Activated CD8-positive, alpha-beta T cell treated with anti-CD3 and anti-CD28 coated beads for 36 hours (primary cell): ENCODE measurements at regions not wholly inside any gene's neighbourhood (a gene's known extent, or its start where the extent isn't known, plus 50 kb on each side); places are given as distances from the start of the nearest gene placed in this dataset.

ENCODE experiments used
- ATAC-seq: fragments of 200-7000 bp; cut with Tn5 transposase; one replicate; pipeline ENCODE4 v1.10.0; 2021; ENCODE audit warnings: mild to moderate bottlenecking, moderate library complexity
- CTCF ChIA-PET: fragments of 350-600 bp; sonication (Branson Sonifier 250); formaldehyde crosslinking; loops from one replicate; lab custom pipeline; 2021; ENCODE audit warnings: antibody characterized with exemption; lab: Charles Lee
- POLR2A ChIA-PET: fragments of 350-600 bp; sonication (Branson Sonifier 250); formaldehyde crosslinking; loops from one replicate; lab custom pipeline; 2021; ENCODE audit warnings: antibody characterized with exemption; lab: Charles Lee
- DNase-seq: peaks from one replicate; pipeline ENCODE4 v3.0.0-alpha.2; 2020
- H3K27ac Mint-ChIP-seq: one replicate; pipeline ENCODE4 v1.8.0; 2021; ENCODE audit warnings: mild to moderate bottlenecking, mixed read lengths
- H3K27me3 Mint-ChIP-seq: one replicate; pipeline ENCODE4 v1.8.0; 2021; ENCODE audit warnings: mixed read lengths
- H3K36me3 Mint-ChIP-seq: one replicate; pipeline ENCODE4 v1.8.0; 2021; ENCODE audit warnings: low read depth, mixed read lengths
- H3K4me1 Mint-ChIP-seq: one replicate; pipeline ENCODE4 v1.8.0; 2021; ENCODE audit warnings: low read depth, mixed read lengths
- H3K4me3 Mint-ChIP-seq: one replicate; pipeline ENCODE4 v1.8.0; 2021; ENCODE audit warnings: mild to moderate bottlenecking, moderate library complexity, mixed read lengths
- H3K9me3 Mint-ChIP-seq: one replicate; pipeline ENCODE4 v1.8.0; 2021; ENCODE audit warnings: mixed read lengths
- intact Hi-C: fragments of 100-400 bp; cut with micrococcal nuclease; formaldehyde crosslinking; loops from one replicate; pipeline ENCODE4 v1.10.0; 2022
- TF ChIP-seq, protein P1 (sequence below): fragments of 200-600 bp; IDR thresholded peaks from one replicate; pipeline ENCODE4 v1.8.0; 2022; ENCODE audit warnings: antibody characterized with exemption, mild to moderate bottlenecking

- Mint-ChIP-seq H3K27ac (no peak overlapping the region), H3K36me3 (no peaks in the 10 kb centered on the region), H3K4me1 (peaks cover 7% of the 10 kb centered on the region), H3K4me3 (no peak overlapping the region), H3K9me3 (no peaks in the 10 kb centered on the region), H3K27me3 (peaks cover 31% of the 10 kb centered on the region)
- CTCF ChIA-PET: no interaction called here
- TF ChIP-seq, protein P1, sequence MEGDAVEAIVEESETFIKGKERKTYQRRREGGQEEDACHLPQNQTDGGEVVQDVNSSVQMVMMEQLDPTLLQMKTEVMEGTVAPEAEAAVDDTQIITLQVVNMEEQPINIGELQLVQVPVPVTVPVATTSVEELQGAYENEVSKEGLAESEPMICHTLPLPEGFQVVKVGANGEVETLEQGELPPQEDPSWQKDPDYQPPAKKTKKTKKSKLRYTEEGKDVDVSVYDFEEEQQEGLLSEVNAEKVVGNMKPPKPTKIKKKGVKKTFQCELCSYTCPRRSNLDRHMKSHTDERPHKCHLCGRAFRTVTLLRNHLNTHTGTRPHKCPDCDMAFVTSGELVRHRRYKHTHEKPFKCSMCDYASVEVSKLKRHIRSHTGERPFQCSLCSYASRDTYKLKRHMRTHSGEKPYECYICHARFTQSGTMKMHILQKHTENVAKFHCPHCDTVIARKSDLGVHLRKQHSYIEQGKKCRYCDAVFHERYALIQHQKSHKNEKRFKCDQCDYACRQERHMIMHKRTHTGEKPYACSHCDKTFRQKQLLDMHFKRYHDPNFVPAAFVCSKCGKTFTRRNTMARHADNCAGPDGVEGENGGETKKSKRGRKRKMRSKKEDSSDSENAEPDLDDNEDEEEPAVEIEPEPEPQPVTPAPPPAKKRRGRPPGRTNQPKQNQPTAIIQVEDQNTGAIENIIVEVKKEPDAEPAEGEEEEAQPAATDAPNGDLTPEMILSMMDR: no peak
- no peak for ATAC-seq
- intact Hi-C loops: no loop called here
- POLR2A ChIA-PET: no interaction called here
- no peak for DNase-seq
Measured at GRCh38 chr22:49448526-49448925, 379.1 kb downstream of the BRD1 start.

DNA sequence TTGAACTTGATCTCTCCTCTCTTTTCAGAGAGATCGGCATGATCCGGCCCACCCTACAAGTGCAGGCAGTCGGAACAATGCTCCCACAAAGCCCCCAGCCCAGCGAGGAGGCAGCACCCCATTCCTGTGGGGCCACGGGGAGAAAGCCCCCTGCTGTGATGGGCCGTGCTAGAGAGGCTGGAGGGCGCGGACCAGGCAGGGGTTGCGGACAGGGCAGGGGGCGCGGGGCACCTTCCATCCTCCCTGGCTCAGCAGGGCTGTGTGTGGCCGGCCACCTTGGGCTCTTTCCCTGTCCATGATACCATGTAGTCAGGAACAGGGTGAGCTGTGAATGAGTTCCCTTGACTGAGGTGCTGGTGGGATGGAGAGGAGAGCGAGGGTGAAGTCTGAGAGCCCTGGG is 379.8 kb downstream of the BRD1 start:
- ChIA-PET CTCF (no interaction called here), POLR2A (no interaction called here)
- ATAC-seq (no peak), DNase-seq (no peak)
- intact Hi-C loops: no loop called here
- Mint-ChIP-seq H3K9me3 (no peaks in the 10 kb centered on the region), H3K4me3 (no peak overlapping the region), H3K27ac (no peak overlapping the region), H3K36me3 (no peaks in the 10 kb centered on the region), H3K4me1 (peaks cover 7% of the 10 kb centered on the region), H3K27me3 (peaks cover 31% of the 10 kb centered on the region)
- TF ChIP-seq, protein P1: no peak

DNA sequence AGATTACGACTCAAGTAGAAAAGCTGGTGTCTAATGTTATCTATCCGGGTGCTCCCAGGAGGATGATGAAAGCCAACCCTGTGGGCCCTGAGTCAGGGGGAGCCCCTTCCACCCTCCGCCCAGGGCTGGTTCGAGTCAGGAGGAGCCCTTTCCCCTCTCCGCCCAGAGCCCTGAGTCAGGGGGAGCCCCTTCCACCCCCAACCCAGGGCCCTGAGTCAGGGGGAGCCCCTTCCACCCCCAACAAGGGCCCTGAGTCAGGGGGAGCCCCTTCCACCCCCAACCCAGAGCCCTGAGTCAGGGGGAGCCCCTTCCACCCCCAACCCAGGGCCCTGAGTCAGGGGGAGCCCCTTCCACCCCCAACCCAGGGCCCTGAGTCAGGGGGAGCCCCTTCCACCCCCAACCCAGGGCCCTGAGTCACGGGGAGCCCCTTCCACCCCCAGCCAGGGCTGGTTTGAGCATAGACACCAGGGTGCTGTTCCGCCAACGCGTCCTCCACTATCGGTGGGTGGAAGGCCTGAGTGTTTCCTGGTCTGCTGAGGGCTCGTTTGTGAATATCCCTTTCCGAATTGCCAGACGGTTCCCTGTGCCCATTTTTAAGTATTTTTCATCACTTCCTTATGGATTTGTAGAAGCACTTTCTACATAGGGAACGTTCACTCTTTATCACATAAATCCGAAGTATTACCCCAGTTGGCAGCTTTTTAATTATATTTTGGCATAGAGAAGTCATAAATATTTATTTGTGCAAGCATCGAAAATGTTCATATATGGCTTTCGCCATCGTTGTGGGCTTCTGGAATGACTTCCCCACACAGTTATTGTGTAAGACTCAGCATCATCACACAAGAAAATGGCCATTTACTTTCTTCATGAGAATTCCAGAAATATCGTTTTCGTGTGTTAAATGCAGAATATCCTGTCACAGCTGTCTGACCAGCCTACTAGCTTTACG is 380.6 kb downstream of the BRD1 start:
- Mint-ChIP-seq H3K36me3 (no peaks in the 10 kb centered on the region), H3K27me3 (peaks cover 31% of the 10 kb centered on the region), H3K4me3 (no peak overlapping the region), H3K4me1 (peaks cover 7% of the 10 kb centered on the region), H3K27ac (no peak overlapping the region), H3K9me3 (no peaks in the 10 kb centered on the region)
- TF ChIP-seq, protein P1: no peak
- intact Hi-C loops: no loop called here
- CTCF ChIA-PET: no interaction called here
- ATAC-seq (peak; percentile 87), DNase-seq (peak; percentile 64)
- POLR2A ChIA-PET: no interaction called here

- ATAC-seq (no peak), DNase-seq (no peak)
- Mint-ChIP-seq H3K36me3 (no peaks in the 10 kb centered on the region), H3K4me1 (peaks cover 7% of the 10 kb centered on the region), H3K27me3 (peaks cover 30% of the 10 kb centered on the region), H3K4me3 (no peak overlapping the region), H3K9me3 (no peaks in the 10 kb centered on the region), H3K27ac (no peak overlapping the region)
- CTCF ChIA-PET: no interaction called here
- TF ChIP-seq, protein P1: no peak
- POLR2A ChIA-PET: no interaction called here
- intact Hi-C loops: no loop called here
Measured at GRCh38 chr22:49446145-49446758, 381.4 kb downstream of the BRD1 start.

DNA sequence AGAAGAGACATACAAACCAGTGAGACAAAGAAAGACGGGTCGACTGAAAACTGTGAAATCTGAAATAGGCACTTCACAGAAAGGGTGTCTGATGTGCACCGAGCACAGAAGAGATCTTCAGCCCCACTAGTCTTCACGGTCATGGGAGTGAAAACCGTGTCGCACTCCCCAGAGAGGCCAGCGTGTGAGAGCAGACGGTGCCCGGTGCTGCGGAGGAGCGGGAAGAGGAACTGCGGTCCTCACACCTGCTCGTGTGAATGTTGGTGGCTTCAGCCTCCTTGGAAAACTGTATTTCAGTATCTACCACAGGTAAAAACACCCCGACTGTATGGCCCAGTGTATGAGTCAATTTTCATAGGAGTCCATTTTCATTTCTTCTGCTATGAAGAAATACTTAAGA is 382.9 kb downstream of the BRD1 start:
- no peaks in the 10 kb centered on the region for H3K36me3 Mint-ChIP-seq
- POLR2A ChIA-PET: no interaction called here

More for the DNA sequence above, 382.9 kb downstream of the BRD1 start:
- CTCF ChIA-PET: no interaction called here
- ATAC-seq: no peak
- TF ChIP-seq, protein P1: no peak
- H3K27ac Mint-ChIP-seq: no peak overlapping the region
- no peak for DNase-seq
- no peaks in the 10 kb centered on the region for H3K9me3 Mint-ChIP-seq
- H3K4me3 Mint-ChIP-seq: no peak overlapping the region
- intact Hi-C loops: no loop called here
- H3K4me1 Mint-ChIP-seq: peaks cover 7% of the 10 kb centered on the region
- peaks cover 20% of the 10 kb centered on the region for H3K27me3 Mint-ChIP-seq
